ENCODE measurements at regions not wholly inside any gene's neighbourhood (a gene's known extent, or its start where the extent isn't known, plus 50 kb on each side); places are given as distances from the start of the nearest gene placed in this dataset.
A peak's percentile ranks its signal among the peaks of the same experiment; 100 is the strongest.

GRCh38 chr11:86737737-86738136 is 62.6 kb upstream of the PRSS23 start:
- Histone ChIP-seq H3K9me3 (ENCODE audit: low read depth, low read length, poor library complexity, severe bottlenecking) (no peaks in the 10 kb centered on the region), H3K27ac (ENCODE audit: low read depth, low read length, poor library complexity, severe bottlenecking) (no peak overlapping the region), H3K4me1 (ENCODE audit: insufficient read depth, low read length, poor library complexity, severe bottlenecking) (peaks cover 43% of the 10 kb centered on the region), H3K27me3 (replicated peaks; ENCODE audit: insufficient read depth, low read depth, low read length, poor library complexity) (no peaks in the 10 kb centered on the region), H3K36me3 (ENCODE audit: insufficient read depth, low read length, poor library complexity, severe bottlenecking) (no peaks in the 10 kb centered on the region), H3K4me3 (ENCODE audit: low read depth, low read length, poor library complexity, severe bottlenecking) (no peak overlapping the region)
- no peak for DNase-seq (ENCODE audit: low spot score)
- ChIA-PET CTCF (no interaction called here), POLR2A (ENCODE audit: low non-redundant PET) (interaction anchor here (0.6 kb wide), 1 partner anchor 119 kb away, joined by 5 read pairs; no protein-coding TSS in a partner anchor)
- no TSS peak for BruUV-seq (replicated peaks)
- intact Hi-C loops (cut with micrococcal nuclease; ENCODE audit: unreplicated experiment) = no loop called here
- TF ChIP-seq CTCF (conservative IDR thresholded peaks at IDR 0.05; ENCODE audit: low read depth, low read length) (no peak), EZH2 (IDR thresholded peaks at IDR 0.05; ENCODE audit: borderline replicate concordance, low read depth, low read length, poor library complexity, severe bottlenecking) (no peak)

DNA sequence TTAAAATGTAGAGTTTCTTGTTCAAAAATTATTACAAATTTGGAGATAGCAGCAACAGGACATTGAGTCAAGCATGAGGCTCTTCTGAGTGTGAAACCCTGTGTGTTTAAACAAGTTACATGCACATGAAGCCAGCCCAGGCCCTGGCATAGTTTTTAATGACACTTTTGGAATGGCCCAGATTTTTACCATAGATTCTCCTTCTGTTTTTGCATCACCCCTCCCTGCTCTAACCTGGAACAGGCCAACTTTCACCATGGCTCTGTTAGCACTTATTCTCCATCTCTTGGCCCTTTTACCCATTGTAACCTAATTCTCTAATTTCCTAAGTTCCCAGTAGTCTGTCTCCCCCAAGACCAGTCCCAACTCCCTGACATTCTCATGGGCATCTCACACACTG is 63.1 kb upstream of the PRSS23 start:
- no peaks in the 10 kb centered on the region for H3K27me3 ChIP-seq (replicated peaks; ENCODE audit: insufficient read depth, low read depth, low read length, poor library complexity)
- BruUV-seq (replicated peaks) = no TSS peak
- TF ChIP-seq CTCF (conservative IDR thresholded peaks at IDR 0.05; ENCODE audit: low read depth, low read length) (no peak), EZH2 (IDR thresholded peaks at IDR 0.05; ENCODE audit: borderline replicate concordance, low read depth, low read length, poor library complexity, severe bottlenecking) (no peak)
- H3K4me1 ChIP-seq (ENCODE audit: insufficient read depth, low read length, poor library complexity, severe bottlenecking) = peaks cover 43% of the 10 kb centered on the region
- no peak overlapping the region for H3K27ac ChIP-seq (ENCODE audit: low read depth, low read length, poor library complexity, severe bottlenecking)
- intact Hi-C loops (cut with micrococcal nuclease; ENCODE audit: unreplicated experiment) = no loop called here
- DNase-seq (ENCODE audit: low spot score) = no peak
- ChIA-PET CTCF (no interaction called here), POLR2A (ENCODE audit: low non-redundant PET) (interaction anchor here (0.6 kb wide), 1 partner anchor 119 kb away, joined by 5 read pairs; no protein-coding TSS in a partner anchor)
- no peak overlapping the region for H3K4me3 ChIP-seq (ENCODE audit: low read depth, low read length, poor library complexity, severe bottlenecking)
- no peaks in the 10 kb centered on the region for H3K9me3 ChIP-seq (ENCODE audit: low read depth, low read length, poor library complexity, severe bottlenecking)
- no peaks in the 10 kb centered on the region for H3K36me3 ChIP-seq (ENCODE audit: insufficient read depth, low read length, poor library complexity, severe bottlenecking)

- Histone ChIP-seq H3K27me3 (replicated peaks; ENCODE audit: insufficient read depth, low read depth, low read length, poor library complexity) (no peaks in the 10 kb centered on the region), H3K4me3 (ENCODE audit: low read depth, low read length, poor library complexity, severe bottlenecking) (no peak overlapping the region), H3K36me3 (ENCODE audit: insufficient read depth, low read length, poor library complexity, severe bottlenecking) (no peaks in the 10 kb centered on the region), H3K27ac (ENCODE audit: low read depth, low read length, poor library complexity, severe bottlenecking) (peak overlapping the region; percentile 41), H3K9me3 (ENCODE audit: low read depth, low read length, poor library complexity, severe bottlenecking) (no peaks in the 10 kb centered on the region), H3K4me1 (ENCODE audit: insufficient read depth, low read length, poor library complexity, severe bottlenecking) (peaks cover 37% of the 10 kb centered on the region)
- no TSS peak for BruUV-seq (replicated peaks)
- intact Hi-C loops (cut with micrococcal nuclease; ENCODE audit: unreplicated experiment) = no loop called here
- ChIA-PET POLR2A (ENCODE audit: low non-redundant PET) (interaction anchor here (0.6 kb wide), 1 partner anchor 118 kb away, joined by 5 read pairs; no protein-coding TSS in a partner anchor), CTCF (interaction anchor here (1.1 kb wide), 1 partner anchor 60 kb away, joined by 3 read pairs; no protein-coding TSS in a partner anchor)
- TF ChIP-seq CTCF (conservative IDR thresholded peaks at IDR 0.05; ENCODE audit: low read depth, low read length) = no peak
- no peak for TF ChIP-seq EZH2 (IDR thresholded peaks at IDR 0.05; ENCODE audit: borderline replicate concordance, low read depth, low read length, poor library complexity, severe bottlenecking)
- no peak for DNase-seq (ENCODE audit: low spot score)
These were observed 63.8 kb upstream of the PRSS23 start for GRCh38 chr11:86736291-86737143.

All from A673 (cell line).